SK-N-SH treated with all-trans-retinoic acid at 6 μM for 48 hours (cell line): ENCODE measurements at regions not wholly inside any gene's neighbourhood (a gene's known extent, or its start where the extent isn't known, plus 50 kb on each side); places are given as distances from the start of the nearest gene placed in this dataset.

Experiments used
- ATAC-seq: fragments of 200-7000 bp; cut with Tn5 transposase; 3 replicates; pipeline ENCODE4 v1.9.1; 2020; ENCODE audit warnings: mild to moderate bottlenecking, moderate library complexity
- ARNTL ChIP-seq: fragments of 450-650 bp; formaldehyde crosslinking; IDR thresholded peaks from 2 replicates; pipeline ENCODE4 v1.5.0; 2020; ENCODE audit warnings: low read depth, mild to moderate bottlenecking, moderate library complexity, borderline replicate concordance
- BACH2 ChIP-seq: fragments of 250-450 bp; sonication (Bioruptor Pico); IDR thresholded peaks from 2 replicates; pipeline ENCODE4 v1.9.0; 2021; ENCODE audit warnings: mild to moderate bottlenecking, borderline replicate concordance
- CREB5 ChIP-seq: fragments of 250-450 bp; sonication (Bioruptor Pico); IDR thresholded peaks from 2 replicates; pipeline ENCODE4 v1.5.1; 2020; ENCODE audit warnings: low read depth, mild to moderate bottlenecking, moderate library complexity
- CSDC2 ChIP-seq: fragments of 250-450 bp; sonication (Bioruptor Pico); IDR thresholded peaks from 2 replicates; pipeline ENCODE4 v1.5.0; 2020; ENCODE audit warnings: mild to moderate bottlenecking, moderate library complexity
- CSRNP3 ChIP-seq: fragments of 250-450 bp; sonication (Bioruptor Pico); IDR thresholded peaks from 2 replicates; pipeline ENCODE4 v1.5.1; 2021; ENCODE audit warnings: mild to moderate bottlenecking, moderate library complexity
- ESRRG ChIP-seq: fragments of 250-450 bp; sonication (Bioruptor Pico); IDR thresholded peaks from 2 replicates; pipeline ENCODE4 v1.6.1; 2021; ENCODE audit warnings: mild to moderate bottlenecking
- GLIS3 ChIP-seq: fragments of 250-450 bp; sonication (Bioruptor Pico); IDR thresholded peaks from 2 replicates; pipeline ENCODE4 v1.5.0; 2020; ENCODE audit warnings: mild to moderate bottlenecking, moderate library complexity
- ISL1 ChIP-seq: fragments of 250-450 bp; sonication (Bioruptor Pico); IDR thresholded peaks from 2 replicates; pipeline ENCODE4 v2.1.2; 2022; ENCODE audit warnings: mild to moderate bottlenecking, moderate library complexity
- OSR1 ChIP-seq: fragments of 250-450 bp; sonication (Bioruptor Pico); IDR thresholded peaks from 2 replicates; pipeline ENCODE4 v1.8.0; 2022; ENCODE audit warnings: moderate library complexity, mild to moderate bottlenecking, inconsistent platforms
- PATZ1 ChIP-seq: fragments of 250-450 bp; sonication (Bioruptor Pico); IDR thresholded peaks from 2 replicates; pipeline ENCODE4 v1.8.0; 2020; ENCODE audit warnings: mild to moderate bottlenecking, moderate library complexity, borderline replicate concordance
- POU6F1 ChIP-seq: fragments of 250-450 bp; sonication (Bioruptor Pico); IDR thresholded peaks from 2 replicates; pipeline ENCODE4 v1.8.0; 2021; ENCODE audit warnings: low read depth, mild to moderate bottlenecking, moderate library complexity, borderline replicate concordance
- PPARA ChIP-seq: fragments of 250-450 bp; sonication (Bioruptor Pico); IDR thresholded peaks from 2 replicates; pipeline ENCODE4 v1.5.0; 2020; ENCODE audit warnings: mild to moderate bottlenecking, borderline replicate concordance
- RARB ChIP-seq: fragments of 250-450 bp; sonication (Bioruptor Pico); IDR thresholded peaks from 2 replicates; pipeline ENCODE4 v1.8.0; 2021; ENCODE audit warnings: mild to moderate bottlenecking, moderate library complexity
- SNAI2 ChIP-seq: fragments of 250-450 bp; sonication (Bioruptor Pico); IDR thresholded peaks from 2 replicates; pipeline ENCODE4 v1.5.0; 2020; ENCODE audit warnings: mild to moderate bottlenecking, moderate library complexity
- TOX ChIP-seq: fragments of 250-450 bp; sonication (Bioruptor Pico); IDR thresholded peaks from 2 replicates; pipeline ENCODE4 v1.8.0; 2021; ENCODE audit warnings: mild to moderate bottlenecking, moderate library complexity, borderline replicate concordance
- TSHZ2 ChIP-seq: fragments of 250-450 bp; sonication (Bioruptor Pico); IDR thresholded peaks from 2 replicates; pipeline ENCODE4 v1.5.0; 2020; ENCODE audit warnings: mild to moderate bottlenecking, moderate library complexity
- ZC3H10 ChIP-seq: fragments of 250-450 bp; sonication (Bioruptor Pico); IDR thresholded peaks from 2 replicates; pipeline ENCODE4 v1.5.1; 2021; ENCODE audit warnings: mild to moderate bottlenecking, moderate library complexity
- ZFP3 ChIP-seq: fragments of 250-450 bp; sonication (Bioruptor Pico); IDR thresholded peaks from 2 replicates; pipeline ENCODE4 v1.5.0; 2020; ENCODE audit warnings: mild to moderate bottlenecking, moderate library complexity
- ZNF565 ChIP-seq: fragments of 450-650 bp; formaldehyde crosslinking; conservative IDR thresholded peaks from 2 replicates; pipeline ENCODE4 v1.5.0; 2020; ENCODE audit warnings: low read depth, mild to moderate bottlenecking, moderate library complexity
- ZNF70 ChIP-seq: fragments of 450-650 bp; formaldehyde crosslinking; IDR thresholded peaks from 2 replicates; pipeline ENCODE4 v1.5.0; 2020; ENCODE audit warnings: mild to moderate bottlenecking, moderate library complexity
- ZNF8 ChIP-seq: fragments of 450-650 bp; formaldehyde crosslinking; IDR thresholded peaks from 2 replicates; pipeline ENCODE4 v1.5.0; 2020; ENCODE audit warnings: mild to moderate bottlenecking, moderate library complexity

GRCh38 chr18:10245846-10246175, 208.6 kb upstream of the APCDD1 start:
- no peak for ATAC-seq
- TF ChIP-seq CSDC2 (CRISPR knock-in tag) (no peak), BACH2 (CRISPR knock-in tag) (no peak), CREB5 (no peak), ZNF565 (CRISPR knock-in tag) (no peak), TSHZ2 (CRISPR knock-in tag) (no peak), ZC3H10 (CRISPR knock-in tag) (no peak), ZNF70 (CRISPR knock-in tag) (no peak), PATZ1 (no peak), OSR1 (CRISPR knock-in tag) (no peak), POU6F1 (CRISPR knock-in tag) (no peak), PPARA (CRISPR knock-in tag) (no peak), ISL1 (CRISPR knock-in tag) (no peak), CSRNP3 (no peak), TOX (CRISPR knock-in tag) (no peak), SNAI2 (CRISPR knock-in tag) (no peak), ESRRG (CRISPR knock-in tag) (no peak), ARNTL (CRISPR knock-in tag) (no peak), GLIS3 (CRISPR knock-in tag) (no peak), ZFP3 (CRISPR knock-in tag) (no peak), RARB (CRISPR knock-in tag) (no peak)

GRCh38 chr18:10247021-10247741, 207.3 kb upstream of the APCDD1 start:
- TF ChIP-seq ARNTL (CRISPR knock-in tag) (no peak), CSDC2 (CRISPR knock-in tag) (no peak), GLIS3 (CRISPR knock-in tag) (no peak), CREB5 (no peak), ZC3H10 (CRISPR knock-in tag) (no peak), PPARA (CRISPR knock-in tag) (no peak), ZNF70 (CRISPR knock-in tag) (no peak), OSR1 (CRISPR knock-in tag) (no peak), ZNF8 (CRISPR knock-in tag) (no peak)
- no peak; the same call in 2 of the 3 replicates for ATAC-seq
